OCI-LY3 (cell line): ENCODE measurements at regions not wholly inside any gene's neighbourhood (a gene's known extent, or its start where the extent isn't known, plus 50 kb on each side); places are given as distances from the start of the nearest gene placed in this dataset.
A peak's percentile ranks its signal among the peaks of the same experiment; 100 is the strongest.

ENCODE experiments used
- H2AFZ ChIP-seq: fragments of 200-600, 300-600 bp; shearing (Covaris generic); 2 replicates; pipeline ENCODE4 v1.6.0; 2014; ENCODE audit warnings: antibody characterized with exemption, low read depth, low read length
- H3K27ac ChIP-seq: fragments of 200-600, 300-600 bp; sonication (generic); 2 replicates; pipeline ENCODE4 v1.5.1; 2014; ENCODE audit warnings: mild to moderate bottlenecking, low read length, moderate library complexity, mixed read lengths
- H3K27me3 ChIP-seq: fragments of 200-600, 300-600 bp; sonication (generic); 2 replicates; pipeline ENCODE4 v1.6.1; 2014; ENCODE audit warnings: low read depth, low read length, mixed read lengths
- H3K36me3 ChIP-seq: fragments of 200-600, 300-600 bp; sonication (generic); replicated peaks from 2 replicates; pipeline ENCODE3; 2014; ENCODE audit warnings: low read depth, low read length, mixed read lengths
- H3K4me1 ChIP-seq: fragments of 300-600, 200-600 bp; sonication (generic); 2 replicates; pipeline ENCODE4 v1.6.1; 2014; ENCODE audit warnings: low read length, mixed read lengths
- H3K4me2 ChIP-seq: fragments of 200-600, 300-600 bp; sonication (generic); 2 replicates; pipeline ENCODE4 v1.6.1; 2014; ENCODE audit warnings: low read length, mixed read lengths
- H3K4me3 ChIP-seq: fragments of 300-600, 200-600 bp; sonication (generic); 2 replicates; pipeline ENCODE4 v1.5.1; 2014; ENCODE audit warnings: antibody characterized with exemption, mild to moderate bottlenecking, low read length, moderate library complexity
- H3K79me2 ChIP-seq: fragments of 300-600, 200-600 bp; shearing (Covaris generic); 2 replicates; pipeline ENCODE4 v1.6.1; 2014; ENCODE audit warnings: mild to moderate bottlenecking, low read length, mixed read lengths
- H3K9ac ChIP-seq: fragments of 300-600, 200-600 bp; shearing (Covaris generic); 2 replicates; pipeline ENCODE4 v1.6.0; 2014; ENCODE audit warnings: mild to moderate bottlenecking, low read length, moderate library complexity
- H3K9me3 ChIP-seq: fragments of 200-600, 300-600 bp; shearing (Covaris generic); 2 replicates; pipeline ENCODE4 v1.6.1; 2014; ENCODE audit warnings: low read length, mixed read lengths; ENCODE audit not compliant: insufficient read depth
- H4K20me1 ChIP-seq: fragments of 200-600, 300-600 bp; sonication (generic); 2 replicates; pipeline ENCODE4 v1.6.1; 2016; ENCODE audit warnings: low read length, mixed read lengths; ENCODE audit not compliant: insufficient read depth
- EZH2phosphoT487 ChIP-seq: fragments of 200-600 bp; shearing (Covaris generic); IDR thresholded peaks from 2 replicates; pipeline ENCODE4 v1.6.1; 2018; ENCODE audit warnings: antibody characterized with exemption, mixed run types, low read depth
- TF ChIP-seq, protein P1 (sequence below): fragments of 200-600, 300-600 bp; sonication (generic); IDR thresholded peaks from 2 replicates; pipeline ENCODE4 v1.5.1; 2014; ENCODE audit warnings: antibody characterized with exemption, low read length, low read depth

DNA sequence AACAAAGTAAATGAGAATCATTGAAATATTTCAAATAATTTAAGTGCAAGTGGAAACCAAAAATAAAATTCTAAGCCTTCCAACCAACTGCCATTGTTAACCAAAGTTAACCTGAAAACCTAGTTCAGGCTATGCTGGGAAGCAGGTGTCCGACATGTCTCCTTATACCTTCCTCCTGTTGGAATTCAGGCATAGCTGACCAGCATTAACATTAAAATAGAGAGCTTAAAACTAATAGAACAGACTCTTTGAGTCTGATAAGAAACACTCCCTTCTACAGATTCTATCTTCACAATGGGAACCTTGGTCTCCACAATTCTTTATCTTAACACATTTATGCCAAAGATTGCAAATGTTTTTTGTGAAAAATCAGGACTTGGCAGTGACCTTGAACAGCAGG lies 1004.9 kb upstream of the NRXN1 start:
- TF ChIP-seq, protein P1, sequence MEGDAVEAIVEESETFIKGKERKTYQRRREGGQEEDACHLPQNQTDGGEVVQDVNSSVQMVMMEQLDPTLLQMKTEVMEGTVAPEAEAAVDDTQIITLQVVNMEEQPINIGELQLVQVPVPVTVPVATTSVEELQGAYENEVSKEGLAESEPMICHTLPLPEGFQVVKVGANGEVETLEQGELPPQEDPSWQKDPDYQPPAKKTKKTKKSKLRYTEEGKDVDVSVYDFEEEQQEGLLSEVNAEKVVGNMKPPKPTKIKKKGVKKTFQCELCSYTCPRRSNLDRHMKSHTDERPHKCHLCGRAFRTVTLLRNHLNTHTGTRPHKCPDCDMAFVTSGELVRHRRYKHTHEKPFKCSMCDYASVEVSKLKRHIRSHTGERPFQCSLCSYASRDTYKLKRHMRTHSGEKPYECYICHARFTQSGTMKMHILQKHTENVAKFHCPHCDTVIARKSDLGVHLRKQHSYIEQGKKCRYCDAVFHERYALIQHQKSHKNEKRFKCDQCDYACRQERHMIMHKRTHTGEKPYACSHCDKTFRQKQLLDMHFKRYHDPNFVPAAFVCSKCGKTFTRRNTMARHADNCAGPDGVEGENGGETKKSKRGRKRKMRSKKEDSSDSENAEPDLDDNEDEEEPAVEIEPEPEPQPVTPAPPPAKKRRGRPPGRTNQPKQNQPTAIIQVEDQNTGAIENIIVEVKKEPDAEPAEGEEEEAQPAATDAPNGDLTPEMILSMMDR, result no peak
- TF ChIP-seq EZH2phosphoT487, result no peak
- Histone ChIP-seq H3K9me3 (no peaks in the 10 kb centered on the region), H3K4me2 (no peak overlapping the region)

DNA sequence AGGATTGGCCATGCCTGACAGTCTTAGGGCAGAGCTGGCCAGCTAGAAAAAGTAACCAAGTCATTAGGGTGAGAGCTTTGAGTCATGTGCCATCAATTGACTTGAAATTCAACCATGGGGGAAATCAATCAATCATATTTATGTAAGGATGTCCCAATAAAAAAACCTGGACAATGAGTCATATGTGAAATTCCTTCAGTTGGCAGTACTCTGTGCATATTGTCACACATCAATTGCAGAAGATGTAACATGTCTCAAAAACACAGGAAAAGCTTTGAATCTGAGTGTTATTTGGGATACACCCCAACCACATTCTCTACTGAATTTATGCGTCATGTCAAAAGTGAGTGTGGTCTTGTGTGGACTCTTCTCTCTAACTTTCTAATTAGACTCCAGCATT lies 1004.1 kb upstream of the NRXN1 start:
- H3K27me3 ChIP-seq, result no peaks in the 10 kb centered on the region
- H3K79me2 ChIP-seq, result no peaks in the 10 kb centered on the region
- no peak overlapping the region for H3K4me2 ChIP-seq
- no peak overlapping the region for H2AFZ ChIP-seq
- no peak overlapping the region for H3K27ac ChIP-seq
- no peaks in the 10 kb centered on the region for H3K36me3 ChIP-seq
- H3K4me1 ChIP-seq, result peaks cover 10% of the 10 kb centered on the region
- H3K9ac ChIP-seq, result no peak overlapping the region
- H3K9me3 ChIP-seq, result no peaks in the 10 kb centered on the region
- H4K20me1 ChIP-seq, result no peaks in the 10 kb centered on the region
- H3K4me3 ChIP-seq, result no peak overlapping the region
- TF ChIP-seq EZH2phosphoT487, result no peak
- TF ChIP-seq, protein P1, result no peak

More for the DNA sequence above, 1004.9 kb upstream of the NRXN1 start:
- peaks cover 10% of the 10 kb centered on the region for H3K4me1 ChIP-seq
- H3K4me3 ChIP-seq, result no peak overlapping the region
- H2AFZ ChIP-seq, result no peak overlapping the region
- H4K20me1 ChIP-seq, result no peaks in the 10 kb centered on the region
- no peaks in the 10 kb centered on the region for H3K79me2 ChIP-seq
- H3K27ac ChIP-seq, result no peak overlapping the region
- no peaks in the 10 kb centered on the region for H3K36me3 ChIP-seq
- H3K9ac ChIP-seq, result no peak overlapping the region
- H3K27me3 ChIP-seq, result no peaks in the 10 kb centered on the region

DNA sequence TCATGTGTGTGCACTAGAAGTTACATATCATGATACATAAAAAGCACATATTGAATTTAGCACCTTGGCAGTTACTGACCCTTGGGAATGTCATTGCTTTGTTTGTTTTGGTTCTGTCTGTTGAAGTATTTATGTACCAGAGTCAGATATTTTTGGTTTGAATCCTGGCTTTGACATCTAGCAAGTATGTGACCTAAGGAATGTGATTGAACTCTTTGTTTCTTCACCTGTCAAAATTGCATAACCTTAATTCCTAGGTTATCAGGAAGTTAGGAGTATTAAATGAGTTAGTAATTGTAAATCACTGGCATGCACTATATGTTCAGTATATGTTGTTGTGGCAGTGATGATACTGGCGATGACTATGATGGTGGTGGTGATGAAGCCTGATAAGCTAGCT lies 1003.5 kb upstream of the NRXN1 start:
- Histone ChIP-seq H3K4me1 (peaks cover 10% of the 10 kb centered on the region), H3K4me3 (no peak overlapping the region), H3K4me2 (no peak overlapping the region), H3K79me2 (no peaks in the 10 kb centered on the region), H4K20me1 (no peaks in the 10 kb centered on the region), H3K27ac (no peak overlapping the region), H2AFZ (no peak overlapping the region), H3K36me3 (no peaks in the 10 kb centered on the region), H3K27me3 (no peaks in the 10 kb centered on the region), H3K9ac (no peak overlapping the region), H3K9me3 (no peaks in the 10 kb centered on the region)
- TF ChIP-seq EZH2phosphoT487, result no peak
- TF ChIP-seq, protein P1, result no peak

DNA sequence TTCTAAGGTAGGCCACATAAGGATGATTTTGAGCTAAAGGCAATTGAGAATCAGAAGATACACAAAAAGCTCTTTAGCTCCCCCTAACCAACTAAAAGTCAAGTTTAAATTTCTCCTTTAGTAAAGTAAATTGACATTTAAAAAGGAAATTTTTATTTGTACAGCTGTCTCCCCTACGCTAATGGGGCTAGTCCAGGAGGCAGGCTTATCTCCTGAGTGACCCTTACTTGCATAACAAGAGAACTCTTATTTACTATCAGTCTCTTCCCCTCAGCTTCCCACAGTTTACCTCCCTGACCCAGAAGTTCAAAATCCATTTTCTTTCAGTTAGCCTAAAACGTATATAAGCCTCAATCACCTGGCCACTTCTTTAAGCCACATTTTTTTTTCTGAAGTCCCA lies 1002.8 kb upstream of the NRXN1 start:
- peaks cover 10% of the 10 kb centered on the region for H3K4me1 ChIP-seq
- no peaks in the 10 kb centered on the region for H4K20me1 ChIP-seq
- no peak overlapping the region for H3K9ac ChIP-seq
- no peaks in the 10 kb centered on the region for H3K36me3 ChIP-seq
- no peaks in the 10 kb centered on the region for H3K79me2 ChIP-seq
- no peak overlapping the region for H3K27ac ChIP-seq
- H3K4me2 ChIP-seq, result no peak overlapping the region
- no peak overlapping the region for H2AFZ ChIP-seq
- H3K4me3 ChIP-seq, result no peak overlapping the region
- TF ChIP-seq, protein P1, result peak; percentile 24
- no peak for TF ChIP-seq EZH2phosphoT487
- no peaks in the 10 kb centered on the region for H3K27me3 ChIP-seq
- no peaks in the 10 kb centered on the region for H3K9me3 ChIP-seq
